ENCODE measurements at regions not wholly inside any gene's neighbourhood (a gene's known extent, or its start where the extent isn't known, plus 50 kb on each side); places are given as distances from the start of the nearest gene placed in this dataset.

DNA sequence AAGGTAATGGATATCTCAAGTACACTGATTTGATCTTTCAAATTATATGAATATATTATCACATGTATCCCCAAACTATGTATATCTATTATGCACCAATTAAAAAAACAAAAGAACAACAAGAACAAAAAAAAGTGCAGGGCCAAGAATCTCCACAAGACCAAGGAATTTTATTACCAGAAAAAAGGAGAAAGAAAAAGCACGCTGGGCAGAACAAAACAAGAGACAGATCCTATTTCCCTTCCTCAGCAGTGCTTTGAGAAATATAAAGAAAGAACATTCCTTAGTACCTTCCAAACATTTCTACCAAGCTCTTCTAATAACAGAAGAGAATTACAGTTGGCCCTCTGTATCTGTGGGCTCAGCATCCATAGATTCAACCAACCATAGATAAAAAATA lies 144.7 kb upstream of the CREB1 start:
- no peak overlapping the region for H3K4me3 ChIP-seq (ENCODE audit: low read depth, poor library complexity, severe bottlenecking)
- intact Hi-C loops (cut with DNase I; ENCODE audit: low total_unique reads), result no loop called here
- no peak for DNase-seq (ENCODE audit: low spot score in 2 of 2)
- WGBS, 2 donors, result 81 to 89% methylated on average over 1 of the region's 1 CpG
- TF ChIP-seq POLR2A (IDR thresholded peaks at IDR 0.05), result no peak
- TF ChIP-seq, protein P1, sequence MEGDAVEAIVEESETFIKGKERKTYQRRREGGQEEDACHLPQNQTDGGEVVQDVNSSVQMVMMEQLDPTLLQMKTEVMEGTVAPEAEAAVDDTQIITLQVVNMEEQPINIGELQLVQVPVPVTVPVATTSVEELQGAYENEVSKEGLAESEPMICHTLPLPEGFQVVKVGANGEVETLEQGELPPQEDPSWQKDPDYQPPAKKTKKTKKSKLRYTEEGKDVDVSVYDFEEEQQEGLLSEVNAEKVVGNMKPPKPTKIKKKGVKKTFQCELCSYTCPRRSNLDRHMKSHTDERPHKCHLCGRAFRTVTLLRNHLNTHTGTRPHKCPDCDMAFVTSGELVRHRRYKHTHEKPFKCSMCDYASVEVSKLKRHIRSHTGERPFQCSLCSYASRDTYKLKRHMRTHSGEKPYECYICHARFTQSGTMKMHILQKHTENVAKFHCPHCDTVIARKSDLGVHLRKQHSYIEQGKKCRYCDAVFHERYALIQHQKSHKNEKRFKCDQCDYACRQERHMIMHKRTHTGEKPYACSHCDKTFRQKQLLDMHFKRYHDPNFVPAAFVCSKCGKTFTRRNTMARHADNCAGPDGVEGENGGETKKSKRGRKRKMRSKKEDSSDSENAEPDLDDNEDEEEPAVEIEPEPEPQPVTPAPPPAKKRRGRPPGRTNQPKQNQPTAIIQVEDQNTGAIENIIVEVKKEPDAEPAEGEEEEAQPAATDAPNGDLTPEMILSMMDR (IDR thresholded peaks at IDR 0.05), result no peak

DNA sequence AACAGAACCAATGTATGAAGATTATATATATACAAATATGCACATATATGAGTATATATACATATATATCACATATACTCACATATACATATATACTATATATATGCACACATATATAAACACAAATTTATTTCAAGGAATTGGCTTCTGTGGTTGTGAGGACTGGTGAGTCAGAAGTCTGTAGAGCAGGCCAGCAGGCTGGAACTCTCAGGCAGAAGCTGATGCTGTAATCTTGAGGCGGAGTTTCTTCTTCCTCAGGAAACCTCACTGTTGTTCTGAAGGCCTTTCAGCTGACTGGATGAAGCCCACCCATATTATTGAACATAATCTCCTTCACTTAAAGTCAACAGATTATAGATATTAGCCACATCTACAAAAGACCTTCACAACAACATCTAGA lies 143.9 kb upstream of the CREB1 start:
- TF ChIP-seq POLR2A (IDR thresholded peaks at IDR 0.05), result no peak
- TF ChIP-seq, protein P1 (IDR thresholded peaks at IDR 0.05), result no peak
- no peak overlapping the region for H3K4me3 ChIP-seq (ENCODE audit: low read depth, poor library complexity, severe bottlenecking)
- intact Hi-C loops (cut with DNase I; ENCODE audit: low total_unique reads), result no loop called here
- DNase-seq (ENCODE audit: low spot score in 2 of 2), result no peak
- 83 to 93% methylated on average over 1 of the region's 1 CpG for WGBS, 2 donors

DNA sequence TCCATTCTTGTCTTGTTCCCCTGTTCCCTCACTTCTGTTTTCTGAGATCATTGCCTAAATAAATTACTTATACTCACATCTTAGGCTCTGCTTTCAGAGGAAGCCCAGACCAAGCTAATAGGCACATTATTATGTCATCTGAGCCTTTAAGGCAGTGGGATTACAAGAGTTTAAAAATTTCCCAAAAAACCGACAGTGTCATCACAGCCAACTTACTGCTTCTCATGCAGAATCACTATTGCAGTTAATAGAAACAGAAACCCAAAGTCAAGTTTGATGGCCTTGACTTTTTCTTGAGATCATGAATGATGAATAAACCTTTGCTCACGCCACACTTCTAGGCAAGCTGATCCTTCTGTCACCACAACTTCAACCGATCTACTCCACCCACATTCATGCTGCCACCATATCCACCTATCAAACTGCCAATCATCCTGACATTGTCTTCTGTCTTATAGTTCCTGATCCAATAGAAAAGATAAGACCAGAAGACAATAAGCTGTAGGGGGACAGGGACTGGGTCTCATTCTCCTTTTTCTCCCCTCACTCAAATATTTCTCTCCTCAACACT lies 142.7 kb upstream of the CREB1 start:
- 87 to 89% methylated on average over 3 of the region's 3 CpGs for WGBS, 2 donors
- no peak for DNase-seq (ENCODE audit: low spot score in 2 of 2)
- TF ChIP-seq POLR2A (IDR thresholded peaks at IDR 0.05), result no peak
- TF ChIP-seq, protein P1 (IDR thresholded peaks at IDR 0.05), result no peak
- H3K4me3 ChIP-seq (ENCODE audit: low read depth, poor library complexity, severe bottlenecking), result no peak overlapping the region
- intact Hi-C loops (cut with DNase I; ENCODE audit: low total_unique reads), result no loop called here

DNA sequence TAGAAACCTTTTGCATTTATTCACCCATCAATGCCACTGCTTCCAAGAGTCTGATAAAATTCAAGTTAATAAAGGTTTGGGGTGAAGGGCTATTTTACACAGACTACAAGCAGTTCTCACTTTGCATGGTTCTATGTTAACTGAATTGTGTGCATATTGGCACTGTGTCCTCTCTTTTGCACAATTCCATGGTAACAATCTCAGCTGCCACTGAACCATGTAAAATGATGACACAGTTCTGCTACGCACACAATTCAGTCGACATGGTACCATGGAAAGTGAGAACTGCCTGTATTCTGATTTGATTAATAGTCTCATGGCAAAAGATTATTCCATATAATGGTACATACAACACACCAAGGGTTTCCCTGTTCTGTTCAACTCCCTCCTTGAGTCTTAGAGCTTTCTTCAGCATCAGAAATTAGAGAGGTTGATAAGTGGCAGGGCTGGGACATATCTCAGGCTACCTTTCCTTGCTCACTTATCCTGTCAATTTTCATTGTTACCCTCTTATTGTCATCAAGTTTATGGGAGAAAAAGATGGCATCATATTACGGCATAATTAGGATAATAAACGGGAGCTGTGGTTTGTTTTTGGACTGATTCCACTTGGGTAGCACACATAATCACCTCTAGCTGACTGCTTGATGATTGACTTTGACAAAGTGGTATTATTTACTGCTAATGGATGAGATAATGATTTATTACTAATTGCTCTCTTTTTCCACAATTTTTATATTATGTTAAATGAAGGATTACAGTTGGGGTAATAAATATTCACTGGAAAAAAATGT lies 139.3 kb upstream of the CREB1 start:
- 70 to 71% methylated on average over 4 of the region's 4 CpGs for WGBS, 2 donors
- TF ChIP-seq, protein P1 (IDR thresholded peaks at IDR 0.05), result no peak
- no peak for TF ChIP-seq POLR2A (IDR thresholded peaks at IDR 0.05)
- no peak overlapping the region for H3K4me3 ChIP-seq (ENCODE audit: low read depth, poor library complexity, severe bottlenecking)
- intact Hi-C loops (cut with DNase I; ENCODE audit: low total_unique reads), result no loop called here
- no peak for DNase-seq (ENCODE audit: low spot score in 2 of 2)

GRCh38 chr2:207394203-207394781 lies 135.5 kb upstream of the CREB1 start:
- no peak for TF ChIP-seq POLR2A (IDR thresholded peaks at IDR 0.05)
- TF ChIP-seq, protein P1 (IDR thresholded peaks at IDR 0.05), result no peak
- WGBS, 2 donors, result 60 to 68% methylated on average over 4 of the region's 4 CpGs
- DNase-seq (ENCODE audit: low spot score in 2 of 2), result no peak
- no peak overlapping the region for H3K4me3 ChIP-seq (ENCODE audit: low read depth, poor library complexity, severe bottlenecking)
- intact Hi-C loops (cut with DNase I; ENCODE audit: low total_unique reads), result no loop called here

Measured in lower leg skin (tissue), 4 donors.